ENCODE measurements at regions not wholly inside any gene's neighbourhood (a gene's known extent, or its start where the extent isn't known, plus 50 kb on each side); places are given as distances from the start of the nearest gene placed in this dataset.
"Not testable (repeated sequence)": the region's sequence is repeated elsewhere in the genome, so short reads cannot be mapped to it uniquely, and the experiment has no call there.

DNA sequence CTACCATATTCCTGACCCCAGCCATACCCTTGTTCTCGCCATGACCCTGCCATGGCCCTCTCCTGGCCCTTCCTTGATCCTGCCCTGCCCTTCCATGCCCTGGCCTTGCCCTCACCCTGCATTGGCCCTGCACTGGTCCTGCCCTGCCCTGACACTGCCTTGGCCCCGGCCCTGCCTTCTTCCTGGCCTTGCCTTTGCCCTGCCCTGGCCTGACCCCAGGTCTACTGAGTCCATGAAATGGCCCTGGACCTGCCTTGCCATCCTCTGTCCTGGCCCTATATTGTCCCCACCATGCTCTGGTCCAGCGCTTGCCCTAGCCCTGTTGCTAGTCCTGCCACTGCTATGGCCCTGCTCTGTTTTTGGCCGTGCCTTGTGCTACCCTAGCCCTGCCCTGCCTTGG is 536.1 kb downstream of the FOXD4L6 start:
- H3K9ac ChIP-seq (ENCODE audit: insufficient read depth in 1 of 2, low read depth in 2 of 2, low read length in 2 of 2); in situ Hi-C loops (cut with MboI); H3K9me1 ChIP-seq (ENCODE audit: control insufficient read depth, insufficient read depth, low read length); H3K27ac ChIP-seq (ENCODE audit: extremely low read depth, low read depth, low read length); H3K4me3 ChIP-seq; H3K9me3 ChIP-seq (replicated peaks; ENCODE audit: control insufficient read depth, insufficient read depth, low read depth, low read length); BruUV-seq (replicated peaks); H3K36me3 ChIP-seq (ENCODE audit: control insufficient read depth, insufficient read depth, low read length); CTCF ChIA-PET (ENCODE audit: low intra/inter-chr PET ratio); intact Hi-C loops (cut with micrococcal nuclease); H4K20me1 ChIP-seq (replicated peaks; ENCODE audit: control insufficient read depth, insufficient read depth, low read length); DNase-seq (ENCODE audit: extremely low read depth in 1 of 4, low spot score in 3 of 4); H3K79me2 ChIP-seq (ENCODE audit: control insufficient read depth, insufficient read depth, low read length); H3K4me1 ChIP-seq (replicated peaks in 1 of 2; ENCODE audit: control insufficient read depth in 2 of 2, insufficient read depth in 2 of 2, low read length in 2 of 2); ATAC-seq; POLR2A ChIA-PET; H3K4me2 ChIP-seq (ENCODE audit: insufficient read depth, low read length); FAIRE-seq; H2AFZ ChIP-seq (ENCODE audit: low read depth, low read length); H3K27me3 ChIP-seq (ENCODE audit: control insufficient read depth in 2 of 2, insufficient read depth in 2 of 2, low read length in 2 of 2): not testable (repeated sequence)
- no CpG with 5 or more reads among the region's 4 CpGs for WGBS (ENCODE audit: insufficient coverage, low coverage, missing lambda C conversion rate)

DNA sequence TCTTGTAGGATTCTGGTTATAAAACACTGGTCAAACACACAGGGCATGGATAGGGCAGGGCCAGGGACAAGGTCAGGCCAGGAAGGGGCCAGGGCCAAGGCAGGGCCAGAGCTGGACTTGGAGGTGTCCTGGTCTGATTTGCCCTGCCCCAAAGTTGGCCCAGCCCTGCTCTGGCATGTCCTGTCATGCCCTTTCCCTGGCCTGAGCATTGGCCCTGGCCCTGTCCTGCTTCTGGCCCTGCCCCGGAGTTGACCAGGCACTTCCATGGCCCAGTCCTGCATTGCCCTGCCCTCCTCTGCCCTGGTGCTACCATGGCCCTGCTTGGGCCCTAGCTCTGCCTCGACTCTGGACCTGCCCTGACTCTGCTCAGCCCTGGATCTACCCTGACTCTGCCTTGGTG is 536.6 kb downstream of the FOXD4L6 start:
- H4K20me1 ChIP-seq (replicated peaks; ENCODE audit: control insufficient read depth, insufficient read depth, low read length); H3K4me3 ChIP-seq; H3K9ac ChIP-seq (ENCODE audit: insufficient read depth in 1 of 2, low read depth in 2 of 2, low read length in 2 of 2); H3K27me3 ChIP-seq (ENCODE audit: control insufficient read depth in 2 of 2, insufficient read depth in 2 of 2, low read length in 2 of 2); POLR2A ChIA-PET; BruUV-seq (replicated peaks); H3K36me3 ChIP-seq (ENCODE audit: control insufficient read depth, insufficient read depth, low read length); DNase-seq (ENCODE audit: extremely low read depth in 1 of 4, low spot score in 3 of 4); intact Hi-C loops (cut with micrococcal nuclease); H2AFZ ChIP-seq (ENCODE audit: low read depth, low read length); H3K4me2 ChIP-seq (ENCODE audit: insufficient read depth, low read length); H3K4me1 ChIP-seq (replicated peaks in 1 of 2; ENCODE audit: control insufficient read depth in 2 of 2, insufficient read depth in 2 of 2, low read length in 2 of 2); CTCF ChIA-PET (ENCODE audit: low intra/inter-chr PET ratio); FAIRE-seq; H3K9me1 ChIP-seq (ENCODE audit: control insufficient read depth, insufficient read depth, low read length); H3K9me3 ChIP-seq (replicated peaks; ENCODE audit: control insufficient read depth, insufficient read depth, low read depth, low read length); in situ Hi-C loops (cut with MboI); H3K79me2 ChIP-seq (ENCODE audit: control insufficient read depth, insufficient read depth, low read length); ATAC-seq; H3K27ac ChIP-seq (ENCODE audit: extremely low read depth, low read depth, low read length): not testable (repeated sequence)
- WGBS (ENCODE audit: insufficient coverage, low coverage, missing lambda C conversion rate): 29% methylated on average over 1 of the region's 2 CpGs

DNA sequence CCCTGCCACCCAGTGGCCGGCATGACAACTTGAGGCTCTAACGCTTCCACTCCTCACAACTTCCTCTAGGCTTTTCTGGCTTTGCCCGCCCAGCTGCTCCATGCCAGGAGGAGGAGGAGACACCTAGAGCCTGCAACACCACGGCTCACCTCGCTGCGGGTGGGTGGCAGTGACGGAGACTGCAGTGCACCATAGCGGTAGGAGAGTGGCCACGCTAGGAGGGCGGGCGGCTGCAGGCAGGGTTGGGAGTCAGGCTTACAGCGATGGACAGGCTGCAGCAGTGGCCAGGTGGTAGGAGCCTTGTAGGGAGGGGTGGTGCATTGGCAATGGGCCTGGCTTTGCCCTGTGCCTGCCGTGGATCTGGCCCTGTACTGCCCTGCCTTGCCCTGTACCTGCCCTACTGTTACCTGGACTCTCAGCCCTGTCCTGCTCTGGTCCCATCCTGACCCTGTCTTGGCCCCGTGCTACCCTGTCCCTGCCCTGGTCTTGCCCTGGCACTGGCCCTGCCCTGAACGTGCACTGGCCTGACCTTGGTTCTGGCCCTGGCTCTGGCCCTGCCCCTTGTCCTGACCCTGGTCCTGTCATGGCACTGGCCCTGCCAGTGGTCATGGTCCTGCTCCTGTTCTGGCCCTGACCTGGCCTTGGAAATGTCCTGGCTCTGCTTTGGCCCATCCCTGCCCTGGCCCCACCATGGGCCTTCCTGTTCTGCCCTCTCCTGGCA is 540.8 kb downstream of the FOXD4L6 start:
- intact Hi-C loops (cut with micrococcal nuclease); CTCF ChIA-PET (ENCODE audit: low intra/inter-chr PET ratio); H3K27ac ChIP-seq (ENCODE audit: extremely low read depth, low read depth, low read length); in situ Hi-C loops (cut with MboI); H3K4me1 ChIP-seq (replicated peaks in 1 of 2; ENCODE audit: control insufficient read depth in 2 of 2, insufficient read depth in 2 of 2, low read length in 2 of 2); H3K79me2 ChIP-seq (ENCODE audit: control insufficient read depth, insufficient read depth, low read length); DNase-seq (ENCODE audit: extremely low read depth in 1 of 4, low spot score in 3 of 4); H3K27me3 ChIP-seq (ENCODE audit: control insufficient read depth in 2 of 2, insufficient read depth in 2 of 2, low read length in 2 of 2); H3K9me3 ChIP-seq (replicated peaks; ENCODE audit: control insufficient read depth, insufficient read depth, low read depth, low read length); H3K4me2 ChIP-seq (ENCODE audit: insufficient read depth, low read length); POLR2A ChIA-PET; BruUV-seq (replicated peaks); H3K9ac ChIP-seq (ENCODE audit: insufficient read depth in 1 of 2, low read depth in 2 of 2, low read length in 2 of 2); H3K4me3 ChIP-seq; H3K9me1 ChIP-seq (ENCODE audit: control insufficient read depth, insufficient read depth, low read length); H4K20me1 ChIP-seq (replicated peaks; ENCODE audit: control insufficient read depth, insufficient read depth, low read length); FAIRE-seq; H2AFZ ChIP-seq (ENCODE audit: low read depth, low read length); H3K36me3 ChIP-seq (ENCODE audit: control insufficient read depth, insufficient read depth, low read length); ATAC-seq: not testable (repeated sequence)
- WGBS (ENCODE audit: insufficient coverage, low coverage, missing lambda C conversion rate): 36% methylated on average over 4 of the region's 15 CpGs

Measured in K562 (cell line).